Naive thymus-derived CD4-positive, alpha-beta T cell (primary cell): ENCODE measurements at regions not wholly inside any gene's neighbourhood (a gene's known extent, or its start where the extent isn't known, plus 50 kb on each side); places are given as distances from the start of the nearest gene placed in this dataset.

ENCODE experiments used
- ATAC-seq: fragments of 150-1000 bp; cut with Tn5 transposase; 2 replicates; pipeline ENCODE4 v1.10.0; 2021; ENCODE audit warnings: mild to moderate bottlenecking, moderate library complexity
- CTCF ChIA-PET: fragments of 350-600 bp; sonication (Branson Sonifier 250); formaldehyde crosslinking; loops from one replicate; lab custom pipeline; 2021; ENCODE audit warnings: antibody characterized with exemption; lab: Charles Lee
- POLR2A ChIA-PET: fragments of 350-600 bp; sonication (Branson Sonifier 250); formaldehyde crosslinking; loops from one replicate; lab custom pipeline; 2021; ENCODE audit warnings: antibody characterized with exemption, inconsistent platforms; lab: Charles Lee
- DNase-seq, 9 donors: peaks; one replicate each; pipeline versions ENCODE4 v3.0.0 to v3.0.0-alpha.2; 2020 to 2022; ENCODE audit warnings: mixed read lengths in 1 of 9
- H3K27ac ChIP-seq: one replicate; pipeline ENCODE4 v1.7.0; 2013; ENCODE audit warnings: mild to moderate bottlenecking, low read depth, low read length, moderate library complexity
- H3K27me3 ChIP-seq, 2 donors: one replicate each; pipeline ENCODE4 v1.7.0; 2013; ENCODE audit warnings: low read length in 2 of 2, mild to moderate bottlenecking in 2 of 2, moderate library complexity in 2 of 2; ENCODE audit not compliant: control insufficient read depth in 2 of 2, insufficient read depth in 2 of 2
- H3K36me3 ChIP-seq, 3 experiments: 1 replicate in 2 of 3; 2 replicates in 1 of 3; pipeline ENCODE4 v1.7.0; 2013; ENCODE audit warnings: low read length in 3 of 3, mild to moderate bottlenecking in 3 of 3, moderate library complexity in 1 of 3; ENCODE audit not compliant: insufficient read depth in 3 of 3, control insufficient read depth in 2 of 3
- H3K4me1 ChIP-seq, 2 donors: one replicate each; pipeline ENCODE4 v1.7.0; 2013; ENCODE audit warnings: low read length in 2 of 2, mild to moderate bottlenecking in 2 of 2, moderate library complexity in 1 of 2; ENCODE audit not compliant: control insufficient read depth in 2 of 2, insufficient read depth in 2 of 2
- H3K4me3 ChIP-seq: 2 replicates; pipeline ENCODE4 v1.7.0; 2013; ENCODE audit warnings: mild to moderate bottlenecking, low read length
- H3K9me3 ChIP-seq, 3 experiments: 1 replicate in 2 of 3; 2 replicates in 1 of 3; pipeline ENCODE4 v1.7.0; 2013; ENCODE audit warnings: low read length in 3 of 3; ENCODE audit not compliant: control insufficient read depth in 2 of 3
- H3K27ac Mint-ChIP-seq, 9 donors: one replicate each; pipeline ENCODE4 v1.8.0; 2020 to 2022; ENCODE audit warnings: mixed read lengths in 9 of 9, mild to moderate bottlenecking in 8 of 9, moderate library complexity in 5 of 9, inconsistent platforms in 2 of 9
- H3K27me3 Mint-ChIP-seq, 5 donors: one replicate each; pipeline ENCODE4 v1.8.0; 2021 to 2022; ENCODE audit warnings: mixed read lengths in 5 of 5, mild to moderate bottlenecking in 1 of 5
- H3K36me3 Mint-ChIP-seq, 5 donors: one replicate each; pipeline ENCODE4 v1.8.0; 2020 to 2022; ENCODE audit warnings: mixed read lengths in 5 of 5, mild to moderate bottlenecking in 3 of 5, inconsistent platforms in 1 of 5
- H3K4me1 Mint-ChIP-seq, 7 donors: one replicate each; pipeline ENCODE4 v1.8.0; 2020 to 2022; ENCODE audit warnings: mixed read lengths in 7 of 7, mild to moderate bottlenecking in 3 of 7, inconsistent platforms in 1 of 7
- H3K4me3 Mint-ChIP-seq, 10 donors: one replicate each; pipeline ENCODE4 v1.8.0; 2020 to 2022; ENCODE audit warnings: mild to moderate bottlenecking in 10 of 10, mixed read lengths in 10 of 10, moderate library complexity in 6 of 10, inconsistent platforms in 2 of 10
- H3K9me3 Mint-ChIP-seq, 11 donors: one replicate each; pipeline ENCODE4 v1.8.0; 2020 to 2022; ENCODE audit warnings: mixed read lengths in 11 of 11, mild to moderate bottlenecking in 4 of 11, inconsistent platforms in 1 of 11, moderate library complexity in 1 of 11
- intact Hi-C, 2 donors: fragments of 100-400 bp; cut with micrococcal nuclease; formaldehyde crosslinking; loops; one replicate each; pipeline ENCODE4 v1.15.1; 2023

- intact Hi-C loops: no loop called here
- peaks cover 5 to 39% (median 16%) of the 10 kb centered on the region in 5 donors for H3K36me3 Mint-ChIP-seq
- H3K4me3 Mint-ChIP-seq: no peak overlapping the region
- ChIA-PET POLR2A (interaction anchor here (0.6 kb wide), 1 partner anchor 120 kb away, joined by 3 read pairs; no protein-coding TSS in a partner anchor), CTCF (interaction anchor here (0.5 kb wide), 1 partner anchor 18 kb away, joined by 5 read pairs; no protein-coding TSS in a partner anchor)
- DNase-seq (no peak), ATAC-seq (no peak)
- no peak overlapping the region for H3K27ac Mint-ChIP-seq
- H3K27me3 Mint-ChIP-seq: no peaks in the 10 kb centered on the region
- H3K9me3 ChIP-seq: no peaks in the 10 kb centered on the region
- no peaks in the 10 kb centered on the region for H3K9me3 Mint-ChIP-seq
- peaks cover 12 to 17% of the 10 kb centered on the region in 2 donors for H3K4me1 ChIP-seq
- H3K4me3 ChIP-seq: no peak overlapping the region
- H3K27me3 ChIP-seq: no peaks in the 10 kb centered on the region
- H3K27ac ChIP-seq: no peak overlapping the region
- peaks cover 26 to 59% (median 45%) of the 10 kb centered on the region in 7 donors for H3K4me1 Mint-ChIP-seq
- H3K36me3 ChIP-seq: peaks cover 0 to 7% (median 6%) of the 10 kb centered on the region in 3 experiments
These were observed 50.0 kb downstream of the PIK3C2A start for GRCh38 chr11:17157761-17158160.

GRCh38 chr11:17156283-17156682, 51.5 kb downstream of the PIK3C2A start:
- ChIA-PET CTCF (no interaction called here), POLR2A (no interaction called here)
- H3K9me3 Mint-ChIP-seq: no peaks in the 10 kb centered on the region
- no peaks in the 10 kb centered on the region for H3K27me3 Mint-ChIP-seq
- Histone ChIP-seq H3K4me3 (no peak overlapping the region), H3K4me1 (peaks cover 0 to 8% of the 10 kb centered on the region in 2 donors), H3K27ac (no peak overlapping the region), H3K36me3 (peaks cover 0 to 7% (median 6%) of the 10 kb centered on the region in 3 experiments), H3K9me3 (no peaks in the 10 kb centered on the region), H3K27me3 (no peaks in the 10 kb centered on the region)
- H3K4me1 Mint-ChIP-seq: peaks cover 14 to 45% (median 30%) of the 10 kb centered on the region in 7 donors
- peak overlapping the region in 1 of 9 donors; percentile 54 for H3K27ac Mint-ChIP-seq
- H3K4me3 Mint-ChIP-seq: no peak overlapping the region
- intact Hi-C loops: no loop called here
- ATAC-seq: no peak
- no peak for DNase-seq
- H3K36me3 Mint-ChIP-seq: peaks cover 5 to 35% (median 14%) of the 10 kb centered on the region in 5 donors

- intact Hi-C loops: no loop called here
- Histone ChIP-seq H3K9me3 (no peaks in the 10 kb centered on the region), H3K4me1 (no peaks in the 10 kb centered on the region), H3K4me3 (no peak overlapping the region), H3K27me3 (no peaks in the 10 kb centered on the region), H3K27ac (no peak overlapping the region), H3K36me3 (peaks cover 0 to 7% (median 6%) of the 10 kb centered on the region in 3 experiments)
- H3K9me3 Mint-ChIP-seq: no peaks in the 10 kb centered on the region
- ChIA-PET POLR2A (no interaction called here), CTCF (no interaction called here)
- peak overlapping the region in 3 of 9 donors; percentile 7 to 25 (median 18) for H3K27ac Mint-ChIP-seq
- H3K4me3 Mint-ChIP-seq: no peak overlapping the region
- no peaks in the 10 kb centered on the region for H3K27me3 Mint-ChIP-seq
- H3K36me3 Mint-ChIP-seq: peaks cover 5 to 32% (median 14%) of the 10 kb centered on the region in 5 donors
- ATAC-seq (no peak), DNase-seq (no peak)
- peaks cover 7 to 28% (median 18%) of the 10 kb centered on the region in 7 donors for H3K4me1 Mint-ChIP-seq
These were observed 53.2 kb downstream of the PIK3C2A start for GRCh38 chr11:17154409-17155159.

- Histone ChIP-seq H3K4me1 (no peaks in the 10 kb centered on the region), H3K36me3 (peaks cover 0 to 7% (median 6%) of the 10 kb centered on the region in 3 experiments), H3K9me3 (no peaks in the 10 kb centered on the region), H3K27ac (no peak overlapping the region), H3K4me3 (no peak overlapping the region), H3K27me3 (no peaks in the 10 kb centered on the region)
- ATAC-seq (no peak), DNase-seq (no peak)
- peak overlapping the region in 2 of 9 donors; percentile 3 to 25 for H3K27ac Mint-ChIP-seq
- ChIA-PET CTCF (no interaction called here), POLR2A (interaction anchor here (0.6 kb wide), 1 partner anchor 20 kb away, joined by 3 read pairs; no protein-coding TSS in a partner anchor)
- H3K4me3 Mint-ChIP-seq: no peak overlapping the region
- no peaks in the 10 kb centered on the region for H3K27me3 Mint-ChIP-seq
- no peaks in the 10 kb centered on the region for H3K9me3 Mint-ChIP-seq
- H3K36me3 Mint-ChIP-seq: peaks cover 5 to 28% (median 14%) of the 10 kb centered on the region in 5 donors
- intact Hi-C loops: no loop called here
- peaks cover under 1 to 22% (median 12%) of the 10 kb centered on the region in 7 donors for H3K4me1 Mint-ChIP-seq
These were observed 54.0 kb downstream of the PIK3C2A start for GRCh38 chr11:17153757-17154156.

- peaks cover 0 to 21% (median 7%) of the 10 kb centered on the region in 7 donors for H3K4me1 Mint-ChIP-seq
- H3K4me3 ChIP-seq: no peak overlapping the region
- H3K9me3 ChIP-seq: no peaks in the 10 kb centered on the region
These were observed 55.5 kb downstream of the PIK3C2A start for GRCh38 chr11:17152306-17152705.

GRCh38 chr11:17150521-17150920, 57.3 kb downstream of the PIK3C2A start:
- no peak overlapping the region for H3K4me3 Mint-ChIP-seq
- intact Hi-C loops: no loop called here

More at GRCh38 chr11:17152306-17152705, 55.5 kb downstream of the PIK3C2A start:
- no peak for ATAC-seq
- H3K27ac Mint-ChIP-seq: no peak overlapping the region
- POLR2A ChIA-PET: no interaction called here
- no peaks in the 10 kb centered on the region for H3K27me3 Mint-ChIP-seq
- CTCF ChIA-PET: no interaction called here
- H3K27me3 ChIP-seq: no peaks in the 10 kb centered on the region
- H3K36me3 Mint-ChIP-seq: peaks cover 8 to 30% (median 19%) of the 10 kb centered on the region in 5 donors
- H3K9me3 Mint-ChIP-seq: no peaks in the 10 kb centered on the region
- no peak overlapping the region for H3K27ac ChIP-seq
- peaks cover 0 to 9% (median 6%) of the 10 kb centered on the region in 3 experiments for H3K36me3 ChIP-seq
- intact Hi-C loops: no loop called here
- no peaks in the 10 kb centered on the region for H3K4me1 ChIP-seq
- no peak overlapping the region for H3K4me3 Mint-ChIP-seq
- no peak for DNase-seq

More at GRCh38 chr11:17150521-17150920, 57.3 kb downstream of the PIK3C2A start:
- Mint-ChIP-seq H3K9me3 (no peaks in the 10 kb centered on the region), H3K27ac (no peak overlapping the region), H3K36me3 (peaks cover 8 to 39% (median 23%) of the 10 kb centered on the region in 5 donors), H3K27me3 (no peaks in the 10 kb centered on the region), H3K4me1 (peaks cover 0 to 16% (median 7%) of the 10 kb centered on the region in 7 donors)
- Histone ChIP-seq H3K4me1 (no peaks in the 10 kb centered on the region), H3K27me3 (no peaks in the 10 kb centered on the region), H3K9me3 (no peaks in the 10 kb centered on the region), H3K27ac (no peak overlapping the region), H3K36me3 (peaks cover 0 to 13% (median 6%) of the 10 kb centered on the region in 3 experiments), H3K4me3 (no peak overlapping the region)
- ATAC-seq (no peak), DNase-seq (no peak)
- ChIA-PET CTCF (no interaction called here), POLR2A (no interaction called here)
